GM21619 (cell line): ENCODE measurements at regions not wholly inside any gene's neighbourhood (a gene's known extent, or its start where the extent isn't known, plus 50 kb on each side); places are given as distances from the start of the nearest gene placed in this dataset.

Experiments used
- ATAC-seq: cut with Tn5 transposase; IDR thresholded peaks from one replicate; pipeline ENCODE4 v1.9.1; 2021; ENCODE audit not compliant: unreplicated experiment

DNA sequence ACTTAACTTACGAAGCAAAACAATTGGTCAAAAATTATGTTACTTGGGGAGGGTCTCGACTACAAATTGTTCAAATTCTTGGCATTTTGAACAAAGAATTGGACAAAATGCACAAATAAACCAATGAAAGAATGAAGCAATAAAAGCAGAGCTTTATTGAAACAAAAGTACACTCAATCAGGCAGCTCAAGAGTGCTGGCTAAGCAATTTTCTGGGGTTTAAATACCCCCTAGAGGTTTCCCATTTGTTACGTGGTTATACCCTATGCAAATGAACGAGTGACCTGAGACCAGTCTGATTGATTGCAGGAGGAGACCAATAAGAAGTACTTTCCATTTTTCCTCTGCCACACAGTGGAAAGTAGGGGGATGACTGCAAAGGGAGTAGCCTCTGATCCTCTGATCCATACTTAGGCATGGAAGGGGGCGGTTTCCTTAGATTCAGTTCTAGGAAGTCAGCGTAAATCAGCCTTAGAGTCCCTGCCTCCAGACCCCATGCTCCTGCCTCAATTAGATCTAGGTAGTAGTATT, 228.6 kb downstream of the EFNB2 start:
- no peak for ATAC-seq

DNA sequence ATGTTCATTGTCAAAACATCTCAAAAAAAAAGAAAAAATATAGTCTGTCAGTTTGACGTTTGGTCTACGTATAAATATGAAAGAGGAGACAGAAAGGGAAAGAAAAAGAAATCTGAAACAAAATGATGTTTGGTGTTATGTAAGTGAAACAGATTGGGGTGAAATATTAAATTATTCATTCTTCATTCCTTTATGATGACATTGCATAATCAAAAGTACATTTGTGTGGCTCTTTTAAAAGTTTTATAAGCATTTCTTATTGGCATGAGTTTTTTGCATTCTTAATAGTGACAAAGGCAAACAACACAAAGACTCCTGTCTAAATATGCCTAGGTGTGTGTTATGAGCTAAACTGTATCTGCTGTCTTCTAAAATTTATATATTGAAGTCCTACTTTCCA, 232.6 kb downstream of the EFNB2 start:
- ATAC-seq: no peak

DNA sequence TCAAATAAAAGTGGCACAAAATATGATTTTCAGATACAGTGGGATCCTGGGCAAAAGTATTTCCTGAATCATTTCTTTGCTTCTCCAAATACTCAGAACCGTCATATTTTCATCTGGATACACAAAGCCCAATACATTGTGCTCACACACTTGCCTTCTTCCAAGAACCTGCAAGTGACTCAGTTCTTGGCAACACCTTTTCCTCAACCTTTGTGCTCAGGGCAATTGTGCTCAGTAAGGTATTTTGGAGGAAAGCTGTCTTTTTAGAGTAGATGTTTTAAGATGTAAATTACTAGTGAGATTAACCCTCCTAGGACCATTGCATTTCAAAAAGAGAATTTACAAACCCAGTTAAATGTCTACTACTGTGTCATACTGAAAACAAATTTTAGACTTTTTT, 233.5 kb downstream of the EFNB2 start:
- no peak for ATAC-seq

DNA sequence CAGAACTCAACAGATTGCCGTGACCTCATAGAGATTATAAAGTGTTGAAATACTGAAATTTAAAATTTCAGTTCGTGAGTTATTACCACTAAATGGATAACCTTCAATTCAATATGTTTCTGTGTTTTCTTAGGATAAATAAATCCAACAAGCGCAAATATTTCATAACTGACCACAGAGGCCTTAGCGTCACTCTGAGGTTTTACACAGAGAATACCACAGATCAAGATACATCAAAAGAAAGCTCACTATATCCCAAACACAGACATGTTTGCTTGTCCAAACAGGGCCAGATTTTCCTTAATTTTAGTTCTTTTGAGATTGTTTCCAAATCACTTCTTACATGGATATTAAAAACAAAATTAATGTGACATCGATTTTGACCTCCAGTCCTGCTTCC, 235.8 kb downstream of the EFNB2 start:
- ATAC-seq: no peak

DNA sequence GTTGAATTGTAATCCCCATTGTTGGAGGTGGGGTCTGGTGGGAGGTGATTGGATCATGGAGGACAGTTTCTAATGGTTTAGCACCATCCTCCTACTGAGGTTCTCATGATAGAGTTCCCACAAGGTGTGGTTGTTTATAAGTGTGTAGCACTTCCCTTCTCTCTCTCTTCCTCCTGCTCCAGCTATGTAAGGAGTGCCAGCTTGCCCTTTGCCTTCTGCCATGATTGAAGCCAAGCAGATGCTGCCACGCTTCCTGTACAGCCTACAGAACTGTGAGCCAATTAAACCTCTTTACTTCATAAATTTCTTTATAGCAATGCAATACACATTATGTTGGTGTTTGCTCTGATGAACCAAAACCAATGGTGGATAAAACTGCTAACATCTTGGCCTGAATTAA, 238.2 kb downstream of the EFNB2 start:
- no peak for ATAC-seq

DNA sequence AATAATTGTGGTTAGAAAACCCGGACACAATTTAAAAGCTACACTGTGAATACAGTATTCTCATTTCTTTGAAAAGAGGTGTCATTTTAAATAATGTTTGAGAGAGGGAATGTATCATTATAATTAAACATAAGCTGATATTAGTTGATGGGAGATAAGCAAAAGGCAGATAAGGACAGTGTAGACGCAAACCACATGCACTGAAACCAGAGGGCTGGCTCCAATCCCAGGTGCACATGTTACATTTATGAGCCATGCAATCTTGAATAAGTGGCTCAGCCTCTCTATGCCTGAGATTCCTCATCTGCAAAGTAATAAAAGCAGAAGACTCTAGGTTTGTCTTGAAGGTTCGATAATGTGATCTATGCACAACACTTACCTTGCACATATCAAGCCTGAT, 238.7 kb downstream of the EFNB2 start:
- ATAC-seq: no peak

DNA sequence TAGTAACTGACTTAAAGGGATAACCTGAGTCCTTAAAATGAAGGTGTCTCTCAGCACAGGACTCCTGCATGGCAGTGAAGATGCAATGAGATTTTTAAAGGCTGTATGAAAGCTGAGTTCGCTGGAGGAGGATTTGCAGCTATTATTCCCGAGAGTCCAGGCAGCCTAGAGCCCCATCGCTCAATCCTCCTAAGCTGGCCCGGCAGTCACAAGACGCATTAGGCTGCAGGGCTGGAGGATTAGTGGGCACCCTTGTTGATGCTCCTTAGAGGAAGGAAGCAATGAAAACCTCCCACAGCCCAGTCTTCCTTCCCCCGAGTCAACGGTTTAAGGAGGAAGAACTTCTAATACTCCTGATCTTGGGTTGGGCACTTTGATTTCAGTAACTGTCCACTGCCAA, 239.5 kb downstream of the EFNB2 start:
- ATAC-seq: no peak

DNA sequence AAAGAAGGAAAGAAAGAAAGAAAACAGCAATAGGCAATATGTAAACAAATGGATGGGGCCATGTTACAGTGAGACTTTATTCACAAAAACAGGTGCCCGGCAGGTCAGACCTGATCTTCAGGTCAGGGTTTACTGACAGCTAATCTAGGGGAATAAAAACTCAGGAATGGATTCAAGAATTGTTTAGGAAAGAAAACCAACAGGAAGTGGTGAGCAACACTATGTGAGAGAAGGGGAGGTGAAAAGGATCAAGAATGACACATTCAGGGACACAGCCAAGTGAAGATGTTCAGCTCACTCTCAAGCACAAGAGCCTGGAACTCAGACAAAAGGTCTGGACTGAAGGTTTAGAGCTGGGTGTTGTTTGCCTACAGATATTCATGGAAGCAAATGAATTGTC, 244.5 kb downstream of the EFNB2 start:
- ATAC-seq: no peak

DNA sequence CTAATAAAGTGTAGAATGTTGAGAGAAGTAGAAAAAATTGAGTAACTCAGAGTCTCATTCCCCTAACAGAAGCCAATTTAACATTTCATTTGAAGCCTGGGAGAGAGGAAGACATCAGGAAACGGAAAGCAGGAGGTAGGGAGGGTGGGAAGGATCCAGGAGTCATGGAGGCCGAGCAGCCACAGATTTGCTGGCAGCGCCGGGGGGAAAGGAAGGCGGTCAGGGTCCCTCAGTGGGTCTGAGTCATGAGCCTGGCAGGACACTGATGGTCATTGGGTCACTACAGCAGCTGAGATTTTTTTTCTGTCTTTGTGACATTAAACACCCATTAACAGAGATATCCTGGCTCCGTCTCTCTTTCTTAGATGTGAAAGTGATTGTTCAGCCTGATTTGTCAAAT, 248.1 kb downstream of the EFNB2 start:
- no peak for ATAC-seq

DNA sequence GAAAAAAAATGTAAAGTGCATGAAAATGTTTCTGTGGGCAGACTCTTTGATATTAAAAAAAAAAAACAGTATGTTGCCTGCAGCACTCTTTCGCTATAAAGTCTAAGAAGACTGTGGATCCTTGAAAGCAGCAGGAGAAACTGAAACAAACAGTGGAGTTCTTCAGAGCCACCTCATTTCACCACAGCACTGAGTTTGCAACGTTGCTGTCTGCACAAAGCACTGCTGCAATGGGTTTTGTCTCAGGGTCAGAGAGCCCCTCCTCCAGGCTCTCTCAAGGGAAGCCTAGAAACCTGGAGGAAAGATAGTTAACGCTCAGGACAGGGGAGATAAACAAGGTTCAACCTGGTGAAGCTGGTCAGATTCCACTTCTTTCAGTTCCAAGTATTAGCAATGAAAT, 248.7 kb downstream of the EFNB2 start:
- ATAC-seq: no peak

DNA sequence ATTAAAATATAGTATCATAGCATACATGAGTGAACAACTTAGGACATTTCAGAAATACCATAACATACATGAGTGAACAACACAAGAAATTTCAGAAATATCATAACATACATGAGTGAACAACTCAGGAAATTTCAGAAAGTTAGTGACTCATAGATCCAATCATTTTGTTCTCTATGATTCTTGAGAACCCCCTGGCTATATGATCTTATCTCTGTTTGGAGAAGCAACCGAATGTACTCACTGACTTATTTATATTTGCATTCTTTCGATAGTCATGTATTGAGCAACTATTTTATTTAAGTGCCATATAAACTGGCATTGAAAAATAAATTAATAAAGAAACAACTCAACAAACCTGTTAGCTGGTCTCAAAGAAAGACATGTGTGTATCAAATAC, 251.1 kb downstream of the EFNB2 start:
- ATAC-seq: no peak

DNA sequence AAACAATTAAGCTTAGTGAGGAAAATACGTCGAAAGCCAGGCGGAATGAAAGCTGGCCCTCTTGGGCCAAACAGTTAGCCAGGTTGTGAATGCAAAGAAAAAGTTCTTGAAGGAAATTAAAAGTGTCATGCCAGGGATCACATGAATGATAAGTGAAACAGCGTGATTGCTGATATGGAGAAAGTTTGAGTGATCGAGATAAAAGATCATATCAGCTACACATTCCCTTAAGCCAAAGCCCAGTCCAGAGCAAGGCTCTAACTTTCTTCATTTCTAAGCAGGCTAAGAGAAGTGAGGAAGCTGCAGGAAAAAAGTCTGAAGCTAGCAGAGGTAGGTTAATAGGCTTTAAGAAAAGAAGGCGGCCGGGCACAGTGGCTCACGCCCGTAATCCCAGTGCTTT, 254.0 kb downstream of the EFNB2 start:
- ATAC-seq: no peak

DNA sequence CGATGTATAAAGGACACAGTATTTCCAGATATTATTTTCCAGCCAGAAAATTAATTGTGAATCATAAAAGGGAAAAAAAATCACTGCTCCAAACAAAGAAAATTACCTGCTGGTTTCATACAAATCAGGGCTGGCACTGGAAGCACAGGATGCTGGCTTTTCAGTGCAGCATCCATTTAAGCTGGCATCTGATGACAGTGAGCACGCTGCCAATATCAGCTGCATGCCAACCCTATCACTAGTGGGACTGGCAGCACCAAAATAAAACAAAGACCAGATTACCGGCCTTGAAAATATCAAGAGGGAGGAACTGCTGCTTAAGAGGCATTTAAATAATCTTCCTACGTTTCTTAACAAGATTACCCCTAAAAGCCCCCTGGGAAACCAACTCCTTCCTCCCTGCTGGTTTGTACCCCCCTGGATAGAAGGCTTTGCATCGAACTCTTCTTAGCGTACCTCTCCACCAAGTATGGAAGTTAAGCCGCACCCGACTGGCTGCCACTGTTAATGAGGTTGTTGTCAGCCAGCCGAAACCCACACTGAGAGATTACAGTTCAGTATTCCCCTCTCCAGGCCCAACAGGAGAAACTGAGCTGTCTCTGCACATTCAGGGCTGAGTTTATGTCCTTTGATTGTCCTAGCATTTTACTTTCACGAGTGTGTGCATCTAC, 257.8 kb downstream of the EFNB2 start:
- ATAC-seq: no peak

DNA sequence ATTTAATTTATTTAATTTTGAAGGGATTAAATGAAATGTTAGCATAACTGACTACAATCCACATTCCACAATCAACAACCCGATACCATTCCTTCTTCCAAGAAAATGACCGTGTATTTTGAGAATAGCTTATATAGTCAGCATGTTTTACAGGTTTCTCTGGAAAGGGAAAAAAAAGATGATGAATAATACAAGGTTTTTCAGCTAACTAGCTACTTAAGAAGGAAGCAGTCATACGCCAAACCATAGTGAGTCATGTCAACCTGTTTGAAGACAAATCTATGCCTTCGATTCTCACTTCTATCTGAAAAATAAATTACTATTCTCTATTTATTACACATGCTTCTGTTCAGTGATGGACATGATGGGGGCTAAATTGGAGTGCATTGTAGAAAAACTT, 258.6 kb downstream of the EFNB2 start:
- no peak for ATAC-seq

DNA sequence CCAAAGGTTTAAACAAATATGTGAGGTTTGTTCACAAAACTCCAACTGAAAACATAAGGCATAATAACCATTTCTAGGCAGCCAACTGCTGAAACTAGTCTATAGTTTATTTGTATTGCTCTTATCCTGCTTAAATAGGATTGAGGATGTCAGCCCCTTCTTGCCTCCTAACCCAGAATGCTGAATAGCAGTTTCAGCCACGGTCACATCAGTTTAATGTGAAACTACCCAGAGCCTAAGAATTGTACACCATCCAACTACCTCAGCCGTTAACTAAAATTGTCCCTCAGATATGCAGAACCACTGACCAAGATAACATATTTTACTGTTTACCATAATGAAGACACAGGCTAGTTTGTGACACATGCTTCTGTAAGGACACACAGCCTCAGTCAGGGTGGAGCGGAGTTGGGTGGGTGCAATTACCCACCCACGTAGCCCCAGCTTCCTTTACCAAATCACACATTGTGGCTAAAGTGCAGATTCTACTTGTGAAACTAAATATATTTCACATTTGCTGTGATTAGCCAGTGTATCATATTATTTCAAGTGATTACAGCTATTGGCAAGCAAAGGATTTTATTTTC, 259.9 kb downstream of the EFNB2 start:
- no peak for ATAC-seq

DNA sequence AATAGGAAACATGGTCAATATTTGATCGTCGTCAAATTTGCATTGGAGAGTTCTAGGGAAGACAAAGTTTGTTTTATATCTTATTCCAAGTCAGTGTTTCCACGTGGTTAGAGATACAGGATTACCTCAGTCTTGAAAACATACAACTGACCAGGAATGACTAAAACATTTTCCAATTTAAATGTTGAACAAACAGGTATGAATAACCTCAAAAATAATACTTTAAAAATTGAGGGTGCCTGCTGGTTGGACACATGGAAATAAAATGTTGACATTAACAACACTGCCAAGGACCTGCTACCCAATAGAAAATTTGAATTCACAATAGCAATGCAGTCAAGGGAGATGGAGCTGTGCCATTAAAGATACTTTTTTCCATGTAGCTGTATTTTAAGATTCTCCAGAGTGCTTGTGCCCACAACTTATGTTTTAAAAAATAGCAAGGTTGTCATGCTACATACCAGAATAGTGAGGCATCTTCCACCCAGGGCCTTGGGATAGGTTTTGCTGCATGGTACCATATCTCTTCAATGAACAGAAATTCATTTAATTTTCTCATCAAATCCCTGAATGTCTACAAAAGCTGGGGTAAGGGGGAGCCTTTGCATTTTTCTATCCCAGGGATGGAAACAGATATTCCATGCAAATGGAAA, 260.8 kb downstream of the EFNB2 start:
- ATAC-seq: no peak

DNA sequence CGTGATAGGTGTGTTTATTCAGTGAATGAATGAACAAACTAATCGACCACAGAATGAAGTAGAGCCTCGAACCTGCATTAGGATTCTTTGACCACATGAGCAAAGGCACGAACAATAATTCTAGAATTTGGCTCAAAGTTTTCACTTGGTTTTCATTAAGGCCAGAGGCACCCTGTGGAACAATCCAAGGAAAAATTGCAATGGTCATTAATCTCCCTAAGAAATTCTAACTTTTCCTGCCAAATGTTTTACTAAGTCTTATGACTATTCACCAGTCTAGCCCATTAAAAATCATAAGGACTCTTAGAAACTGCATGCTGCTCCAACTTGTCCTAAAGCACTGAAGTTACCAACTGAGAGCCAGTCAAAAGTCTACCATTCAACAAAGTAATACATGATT, 271.7 kb downstream of the EFNB2 start:
- no peak for ATAC-seq

DNA sequence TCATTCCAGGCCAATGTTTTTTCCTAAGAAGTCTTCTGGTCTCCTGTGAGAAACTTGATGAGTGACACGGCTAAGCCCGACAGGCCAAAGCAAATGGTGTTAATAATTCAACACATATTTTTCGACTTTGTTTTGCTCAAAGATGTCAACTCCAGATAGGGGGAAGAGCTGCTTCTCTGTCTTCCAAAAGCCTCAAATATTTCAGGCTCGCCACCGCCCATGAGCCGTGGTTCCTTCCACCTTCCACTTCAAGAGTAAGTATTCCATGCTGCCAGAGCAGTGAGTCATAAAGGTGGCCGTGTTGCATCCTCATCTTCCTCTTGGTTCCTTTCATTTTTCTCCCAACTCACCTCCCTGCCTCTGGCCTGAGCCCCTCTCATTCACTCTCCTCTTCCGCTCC, 272.6 kb downstream of the EFNB2 start:
- no peak for ATAC-seq

DNA sequence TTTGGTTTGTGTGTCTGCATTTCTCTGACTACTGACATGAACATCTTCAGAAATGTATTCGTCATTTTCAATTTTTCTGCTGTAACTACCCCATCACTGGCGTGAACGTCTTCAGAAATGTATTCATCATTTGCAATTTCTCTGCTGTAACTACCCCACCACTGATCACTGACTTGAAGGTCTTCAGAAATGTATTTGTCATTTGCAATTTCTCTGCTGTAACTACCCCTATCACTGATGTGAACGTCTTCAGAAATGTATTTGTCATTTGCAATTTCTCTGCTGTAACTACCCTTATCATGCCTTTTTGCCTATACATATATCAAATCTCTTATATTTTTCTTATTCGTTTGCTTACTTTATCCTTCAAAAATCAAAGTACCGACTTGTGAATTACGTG, 274.0 kb downstream of the EFNB2 start:
- ATAC-seq: no peak

DNA sequence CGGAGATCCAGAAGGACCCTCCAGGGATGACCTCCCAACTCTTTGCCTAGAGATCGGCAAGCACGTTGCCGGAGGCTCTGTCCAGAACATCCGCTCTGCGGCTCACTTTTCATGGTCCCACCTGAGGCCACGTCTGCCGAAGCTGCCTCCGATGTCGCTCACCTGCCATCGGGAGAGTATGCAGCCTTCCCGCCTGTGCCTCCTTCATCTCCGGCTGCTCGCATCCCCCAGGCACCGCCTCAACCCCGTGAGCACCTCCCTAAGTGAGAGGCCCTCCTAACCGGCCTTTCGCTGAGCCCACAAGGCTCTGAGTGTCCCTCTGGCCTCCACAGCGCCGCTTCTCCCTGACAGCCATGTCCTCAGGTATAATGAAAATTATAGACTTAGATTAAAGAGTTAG, 275.1 kb downstream of the EFNB2 start:
- no peak for ATAC-seq

DNA sequence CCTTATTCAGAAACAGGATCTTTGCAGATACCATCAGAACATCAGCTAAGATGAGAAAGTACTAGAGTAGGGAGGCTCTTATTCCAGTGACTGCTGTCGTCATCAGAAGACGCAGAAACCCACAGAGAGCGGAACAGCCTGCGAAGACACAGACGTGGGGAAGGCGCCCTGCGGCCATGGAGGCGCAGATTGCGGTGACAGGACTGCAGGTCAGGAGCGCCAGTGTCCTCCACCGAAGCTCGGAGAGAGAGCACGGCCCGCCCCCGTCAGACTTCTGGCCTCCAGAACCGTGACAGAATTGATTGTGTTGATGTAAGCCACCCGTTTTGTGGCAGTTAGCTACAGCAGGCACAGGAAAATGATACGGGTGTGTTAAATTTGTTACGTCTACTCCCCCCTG, 275.5 kb downstream of the EFNB2 start:
- no peak for ATAC-seq

DNA sequence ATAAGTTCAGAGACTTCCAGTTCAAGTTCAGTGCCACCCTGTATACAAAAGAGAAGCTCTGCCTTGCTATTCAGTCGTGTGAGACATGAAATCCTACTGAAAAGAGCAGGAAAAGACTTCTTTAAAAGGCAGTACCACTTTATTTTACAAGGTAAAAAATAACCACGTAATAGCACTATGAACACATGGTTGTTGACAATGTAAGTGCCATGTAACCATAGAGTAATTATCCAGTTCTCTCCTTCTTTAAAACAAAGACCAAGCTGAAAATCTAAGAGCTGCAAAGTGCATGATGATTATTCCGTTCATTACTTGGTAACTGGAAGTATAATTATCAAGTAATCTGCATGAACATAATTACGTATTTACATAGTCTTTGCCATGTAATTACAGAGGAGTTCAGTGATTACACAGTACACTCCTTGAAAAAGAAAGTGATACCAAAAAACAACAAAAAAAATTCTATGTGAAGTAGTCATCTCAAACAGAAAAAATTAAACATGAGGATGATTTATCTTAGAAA, 288.7 kb downstream of the EFNB2 start:
- ATAC-seq: no peak
